GM12872 (cell line): ENCODE measurements at regions not wholly inside any gene's neighbourhood (a gene's known extent, or its start where the extent isn't known, plus 50 kb on each side); places are given as distances from the start of the nearest gene placed in this dataset.

ENCODE experiments used
- TF ChIP-seq, protein P1 (sequence below): IDR thresholded peaks from 3 replicates; pipeline ENCODE4 v1.5.1; 2011; ENCODE audit warnings: low read depth, mild to moderate bottlenecking, low read length, moderate library complexity; ENCODE audit not compliant: insufficient read depth

DNA sequence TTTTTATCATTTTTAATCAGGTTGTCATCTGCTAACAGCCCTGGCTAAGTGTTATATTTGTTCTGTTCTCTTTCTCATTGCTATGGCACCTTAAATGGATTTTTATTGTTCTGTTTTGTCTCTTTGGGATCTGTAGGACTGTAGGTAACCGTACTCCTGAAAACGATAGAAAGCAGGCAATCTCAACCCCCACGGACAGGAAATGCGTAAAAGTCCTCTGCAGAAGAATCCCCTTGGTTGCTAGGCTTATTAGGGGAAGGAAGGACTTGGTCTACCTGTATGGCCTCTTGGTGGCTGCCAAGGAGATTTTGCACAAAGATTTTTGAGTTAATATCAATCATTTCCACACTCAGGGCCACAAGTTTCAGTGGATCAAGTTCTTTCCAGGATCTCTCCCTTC, 571.9 kb upstream of the ZNF385D start:
- TF ChIP-seq, protein P1, sequence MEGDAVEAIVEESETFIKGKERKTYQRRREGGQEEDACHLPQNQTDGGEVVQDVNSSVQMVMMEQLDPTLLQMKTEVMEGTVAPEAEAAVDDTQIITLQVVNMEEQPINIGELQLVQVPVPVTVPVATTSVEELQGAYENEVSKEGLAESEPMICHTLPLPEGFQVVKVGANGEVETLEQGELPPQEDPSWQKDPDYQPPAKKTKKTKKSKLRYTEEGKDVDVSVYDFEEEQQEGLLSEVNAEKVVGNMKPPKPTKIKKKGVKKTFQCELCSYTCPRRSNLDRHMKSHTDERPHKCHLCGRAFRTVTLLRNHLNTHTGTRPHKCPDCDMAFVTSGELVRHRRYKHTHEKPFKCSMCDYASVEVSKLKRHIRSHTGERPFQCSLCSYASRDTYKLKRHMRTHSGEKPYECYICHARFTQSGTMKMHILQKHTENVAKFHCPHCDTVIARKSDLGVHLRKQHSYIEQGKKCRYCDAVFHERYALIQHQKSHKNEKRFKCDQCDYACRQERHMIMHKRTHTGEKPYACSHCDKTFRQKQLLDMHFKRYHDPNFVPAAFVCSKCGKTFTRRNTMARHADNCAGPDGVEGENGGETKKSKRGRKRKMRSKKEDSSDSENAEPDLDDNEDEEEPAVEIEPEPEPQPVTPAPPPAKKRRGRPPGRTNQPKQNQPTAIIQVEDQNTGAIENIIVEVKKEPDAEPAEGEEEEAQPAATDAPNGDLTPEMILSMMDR, result no peak

DNA sequence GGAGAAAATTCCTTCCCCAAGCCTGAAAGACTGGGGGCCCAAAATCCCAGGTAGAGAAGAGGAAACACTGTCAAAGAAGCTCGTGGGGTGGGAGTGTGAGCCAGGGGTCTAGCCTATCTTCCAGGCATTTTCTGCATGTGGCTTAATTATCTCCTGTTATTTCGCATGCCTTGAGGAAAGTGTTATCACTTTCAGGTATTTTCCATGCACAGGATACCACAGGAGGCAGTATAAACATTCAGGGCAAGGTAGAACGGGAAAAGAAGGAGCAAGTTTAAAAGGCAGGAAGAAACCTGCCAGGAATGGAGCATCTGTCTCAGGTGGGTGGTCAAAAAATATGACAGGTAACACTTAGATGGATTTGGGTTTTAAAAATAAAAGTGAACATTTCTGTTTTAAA, 575.3 kb upstream of the ZNF385D start:
- TF ChIP-seq, protein P1, result no peak

DNA sequence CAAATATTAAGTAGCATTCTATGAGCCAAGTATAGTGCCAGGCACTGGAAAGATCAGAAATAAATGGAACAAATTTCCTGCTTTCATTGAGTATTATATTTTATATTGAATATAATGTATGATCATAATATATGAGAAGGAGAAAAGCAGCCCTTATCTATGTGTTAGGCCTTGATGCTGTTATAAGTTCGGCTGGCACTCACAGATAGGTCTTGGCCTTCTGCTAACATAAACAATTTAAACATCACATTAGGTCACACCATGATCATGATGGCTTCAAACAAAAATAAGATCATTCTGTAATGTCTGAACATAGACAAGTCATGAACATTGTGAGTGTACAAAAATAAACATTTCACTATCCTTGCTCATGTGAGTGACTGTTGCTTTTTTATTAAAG, 584.0 kb upstream of the ZNF385D start:
- TF ChIP-seq, protein P1, result no peak

DNA sequence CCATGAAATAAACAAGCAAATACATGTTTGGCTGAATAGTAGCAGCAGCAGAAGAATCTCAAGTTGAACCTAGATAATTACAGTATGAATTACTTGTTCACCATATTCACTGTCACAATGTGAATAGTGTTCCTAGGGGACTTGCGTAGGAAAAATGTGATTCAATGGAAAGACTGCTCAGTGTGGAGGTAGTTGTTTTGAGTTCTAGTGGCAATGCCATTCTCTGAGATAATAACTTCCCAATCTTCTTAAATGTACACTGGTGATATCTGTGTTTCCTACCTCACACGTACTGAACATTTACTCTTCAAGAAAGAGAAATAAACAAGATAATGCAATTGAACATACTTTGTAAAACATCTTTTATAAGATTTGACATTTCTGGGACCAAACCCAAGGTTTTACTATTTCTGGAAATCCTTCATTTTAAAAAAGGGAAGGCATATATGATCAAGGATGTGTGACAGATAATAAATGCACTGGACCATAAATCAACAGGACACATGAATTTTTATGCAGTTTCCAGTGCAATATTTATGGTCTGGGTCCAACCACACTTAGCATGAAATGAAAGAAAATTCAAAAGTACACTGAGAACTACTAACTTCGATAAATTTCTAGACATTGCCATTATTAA, 598.3 kb upstream of the ZNF385D start:
- TF ChIP-seq, protein P1, result no peak

DNA sequence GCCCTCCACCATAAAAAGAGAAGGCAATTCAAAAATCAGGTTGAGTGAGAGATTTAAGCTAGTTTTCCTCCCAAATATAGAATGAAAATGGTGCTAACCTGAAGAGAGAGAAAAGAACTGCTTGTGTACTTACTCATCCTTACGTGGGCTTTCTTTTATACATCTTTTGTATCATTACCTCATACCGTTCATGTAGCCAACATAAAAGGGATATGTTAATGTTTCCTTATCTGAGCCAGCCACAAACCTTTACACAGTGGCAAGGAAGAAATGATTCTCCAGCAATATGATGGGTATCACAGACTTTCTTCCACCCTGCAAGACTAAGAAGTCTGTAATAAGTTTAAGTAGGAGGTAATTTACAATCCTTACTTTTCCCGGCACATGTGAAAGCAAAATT, 600.8 kb upstream of the ZNF385D start:
- TF ChIP-seq, protein P1, result no peak

DNA sequence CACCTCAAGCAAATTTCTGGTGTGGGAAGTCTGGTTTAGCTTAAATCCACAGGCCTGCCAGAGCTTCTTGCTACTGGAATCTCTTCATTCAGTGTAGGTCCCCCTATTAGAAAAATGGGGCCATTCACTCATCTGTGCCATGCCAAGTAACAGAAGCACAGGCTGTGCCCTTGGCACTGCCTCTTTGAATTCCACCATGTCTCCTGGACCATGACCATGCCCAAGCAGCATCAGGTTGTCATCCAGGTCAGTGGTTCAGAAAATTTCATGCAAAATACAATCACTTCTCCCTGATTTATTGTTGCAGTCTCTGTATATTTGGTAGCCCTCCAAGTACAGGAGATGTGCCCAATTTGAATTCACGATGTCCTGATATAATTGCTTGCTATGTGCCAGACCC, 602.1 kb upstream of the ZNF385D start:
- TF ChIP-seq, protein P1, result no peak

DNA sequence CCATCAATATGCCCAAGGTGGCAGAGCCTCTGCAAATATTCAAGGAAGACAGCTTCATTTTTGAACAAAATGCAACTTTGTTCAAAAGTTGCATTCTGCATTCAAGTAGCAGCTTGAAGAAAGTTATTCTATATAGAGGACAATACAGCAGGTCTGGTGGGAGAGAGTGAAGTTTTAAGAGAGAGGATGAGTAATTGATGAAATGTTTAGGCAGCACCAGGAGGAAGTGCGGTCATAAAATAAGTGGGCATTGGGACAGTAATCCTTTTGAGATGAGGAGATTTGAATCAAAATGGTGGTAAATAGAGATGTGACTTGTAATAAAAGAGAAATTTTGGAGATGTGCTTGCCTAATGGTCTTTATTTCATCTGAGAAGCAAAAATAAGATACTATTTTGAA, 607.3 kb upstream of the ZNF385D start:
- TF ChIP-seq, protein P1, result no peak
